ENCODE measurements at regions not wholly inside any gene's neighbourhood (a gene's known extent, or its start where the extent isn't known, plus 50 kb on each side); places are given as distances from the start of the nearest gene placed in this dataset.

GRCh38 chr1:4366091-4366490 lies 288.3 kb upstream of the AJAP1 start:
- DNase-seq (ENCODE audit: low read depth, low spot score) = no peak

- DNase-seq (ENCODE audit: low read depth, low spot score) = no peak
Observed at GRCh38 chr1:4367230-4367777, 287.1 kb upstream of the AJAP1 start.

- no peak for DNase-seq (ENCODE audit: low read depth, low spot score)
Observed at GRCh38 chr1:4369335-4369734, 285.1 kb upstream of the AJAP1 start.

- DNase-seq (ENCODE audit: low read depth, low spot score) = no peak
Observed at GRCh38 chr1:4371849-4372248, 282.6 kb upstream of the AJAP1 start.

GRCh38 chr1:4375812-4376211 lies 278.6 kb upstream of the AJAP1 start:
- DNase-seq (ENCODE audit: low read depth, low spot score) = no peak

GRCh38 chr1:4379451-4380175 lies 274.8 kb upstream of the AJAP1 start:
- DNase-seq (ENCODE audit: low read depth, low spot score) = no peak

GRCh38 chr1:4380564-4381168 lies 273.7 kb upstream of the AJAP1 start:
- no peak for DNase-seq (ENCODE audit: low read depth, low spot score)

GRCh38 chr1:4393191-4393590 lies 261.2 kb upstream of the AJAP1 start:
- no peak for DNase-seq (ENCODE audit: low read depth, low spot score)

- DNase-seq (ENCODE audit: low read depth, low spot score) = no peak
Observed at GRCh38 chr1:4394366-4394765, 260.0 kb upstream of the AJAP1 start.

- no peak for DNase-seq (ENCODE audit: low read depth, low spot score)
Observed at GRCh38 chr1:4395158-4395557, 259.3 kb upstream of the AJAP1 start.

- DNase-seq (ENCODE audit: low read depth, low spot score) = no peak
Observed at GRCh38 chr1:4395676-4396075, 258.7 kb upstream of the AJAP1 start.

- DNase-seq (ENCODE audit: low read depth, low spot score) = no peak
Observed at GRCh38 chr1:4396551-4396950, 257.9 kb upstream of the AJAP1 start.

- no peak for DNase-seq (ENCODE audit: low read depth, low spot score)
Observed at GRCh38 chr1:4397196-4397595, 257.2 kb upstream of the AJAP1 start.

GRCh38 chr1:4402032-4402431 lies 252.4 kb upstream of the AJAP1 start:
- no peak for DNase-seq (ENCODE audit: low read depth, low spot score)

GRCh38 chr1:4404854-4405590 lies 249.4 kb upstream of the AJAP1 start:
- DNase-seq (ENCODE audit: low read depth, low spot score) = no peak

GRCh38 chr1:4407851-4408250 lies 246.6 kb upstream of the AJAP1 start:
- DNase-seq (ENCODE audit: low read depth, low spot score) = no peak

GRCh38 chr1:4408380-4408779 lies 246.0 kb upstream of the AJAP1 start:
- DNase-seq (ENCODE audit: low read depth, low spot score) = no peak

- DNase-seq (ENCODE audit: low read depth, low spot score) = no peak
Observed at GRCh38 chr1:4411862-4412261, 242.5 kb upstream of the AJAP1 start.

GRCh38 chr1:4415476-4415875 lies 238.9 kb upstream of the AJAP1 start:
- DNase-seq (ENCODE audit: low read depth, low spot score) = no peak

GRCh38 chr1:4416189-4416588 lies 238.2 kb upstream of the AJAP1 start:
- no peak for DNase-seq (ENCODE audit: low read depth, low spot score)

GRCh38 chr1:4418021-4418420 lies 236.4 kb upstream of the AJAP1 start:
- no peak for DNase-seq (ENCODE audit: low read depth, low spot score)

GRCh38 chr1:4421986-4422385 lies 232.4 kb upstream of the AJAP1 start:
- no peak for DNase-seq (ENCODE audit: low read depth, low spot score)

All from activated CD4-positive, CD25-positive, alpha-beta regulatory T cell treated with anti-CD3 and anti-CD28 coated beads, Interleukin-2, amount 50 U/mL, for 16 hours (primary cell).